ENCODE measurements at regions not wholly inside any gene's neighbourhood (a gene's known extent, or its start where the extent isn't known, plus 50 kb on each side); places are given as distances from the start of the nearest gene placed in this dataset.

- TF ChIP-seq FOXA1 (IDR thresholded peaks at IDR 0.05) (no peak), ARNT (IDR thresholded peaks at IDR 0.05) (no peak), L3MBTL2 (conservative IDR thresholded peaks at IDR 0.05) (no peak), SP1 (IDR thresholded peaks at IDR 0.05) (no peak), TARDBP (IDR thresholded peaks at IDR 0.05) (no peak), SUZ12 (IDR thresholded peaks at IDR 0.05) (no peak)
Measured at GRCh38 chr3:137477614-137478013, 286.5 kb upstream of the SOX14 start.

Data from HEK293T (cell line).